ENCODE measurements at regions not wholly inside any gene's neighbourhood (a gene's known extent, or its start where the extent isn't known, plus 50 kb on each side); places are given as distances from the start of the nearest gene placed in this dataset.
A peak's percentile ranks its signal among the peaks of the same experiment; 100 is the strongest.

- no peaks in the 10 kb centered on the region for H3K36me3 ChIP-seq (ENCODE audit: insufficient read depth, low read length)
- intact Hi-C loops (cut with micrococcal nuclease), result no loop called here
- Mint-ChIP-seq H3K4me1 (peaks cover 0 to 13% (median 3%) of the 10 kb centered on the region in 4 donors), H3K9me3 (peaks cover 0 to 4% (median 0%) of the 10 kb centered on the region in 8 donors), H3K4me3 (no peak overlapping the region), H3K36me3 (no peaks in the 10 kb centered on the region), H3K27me3 (peaks cover 3 to 4% of the 10 kb centered on the region in 2 donors), H3K27ac (peak overlapping the region in 1 of 7 donors; percentile 30)
- no peak overlapping the region for H3K27ac ChIP-seq (ENCODE audit: low read depth, low read length)
- no peaks in the 10 kb centered on the region for H3K9me3 ChIP-seq (ENCODE audit: control insufficient read depth in 1 of 2, low read length in 2 of 2)
- CTCF ChIA-PET (ENCODE audit: partially characterized antibody), result no interaction called here
- POLR2A ChIA-PET (ENCODE audit: partially characterized antibody), result no interaction called here
- H3K4me1 ChIP-seq (ENCODE audit: insufficient read depth, low read length), result no peaks in the 10 kb centered on the region
- DNase-seq, result no peak
- H3K27me3 ChIP-seq (ENCODE audit: insufficient read depth, low read length), result no peaks in the 10 kb centered on the region
- H3K4me3 ChIP-seq (ENCODE audit: low read length in 2 of 2), result no peak overlapping the region
Measured at GRCh38 chr10:118840071-118840775, 85.5 kb upstream of the CACUL1 start.

- Mint-ChIP-seq H3K27me3 (peaks cover 3 to 4% of the 10 kb centered on the region in 2 donors), H3K36me3 (no peaks in the 10 kb centered on the region), H3K9me3 (peaks cover 0 to 4% (median 0%) of the 10 kb centered on the region in 8 donors)
Measured at GRCh38 chr10:118840776-118841468, 86.2 kb upstream of the CACUL1 start.

GRCh38 chr10:118841881-118842605 lies 87.3 kb upstream of the CACUL1 start:
- Mint-ChIP-seq H3K36me3 (no peaks in the 10 kb centered on the region), H3K9me3 (peaks cover 0 to 4% (median 0%) of the 10 kb centered on the region in 8 donors), H3K4me3 (no peak overlapping the region), H3K27ac (no peak overlapping the region), H3K4me1 (peaks cover 0 to 13% (median 3%) of the 10 kb centered on the region in 4 donors), H3K27me3 (peaks cover 3 to 4% of the 10 kb centered on the region in 2 donors)
- no peaks in the 10 kb centered on the region for H3K36me3 ChIP-seq (ENCODE audit: insufficient read depth, low read length)
- DNase-seq, result no peak
- no peaks in the 10 kb centered on the region for H3K9me3 ChIP-seq (ENCODE audit: control insufficient read depth in 1 of 2, low read length in 2 of 2)
- intact Hi-C loops (cut with micrococcal nuclease), result no loop called here
- H3K4me3 ChIP-seq (ENCODE audit: low read length in 2 of 2), result no peak overlapping the region
- H3K27me3 ChIP-seq (ENCODE audit: insufficient read depth, low read length), result no peaks in the 10 kb centered on the region
- H3K27ac ChIP-seq (ENCODE audit: low read depth, low read length), result no peak overlapping the region
- no peaks in the 10 kb centered on the region for H3K4me1 ChIP-seq (ENCODE audit: insufficient read depth, low read length)
- ChIA-PET CTCF (ENCODE audit: partially characterized antibody) (interaction anchor here (2.2 kb wide), 1 partner anchor 14 kb away, joined by 5 read pairs; no protein-coding TSS in a partner anchor), POLR2A (ENCODE audit: partially characterized antibody) (no interaction called here)

More at GRCh38 chr10:118840776-118841468, 86.2 kb upstream of the CACUL1 start:
- Histone ChIP-seq H3K27ac (ENCODE audit: low read depth, low read length) (no peak overlapping the region), H3K36me3 (ENCODE audit: insufficient read depth, low read length) (no peaks in the 10 kb centered on the region), H3K4me3 (ENCODE audit: low read length in 2 of 2) (no peak overlapping the region), H3K27me3 (ENCODE audit: insufficient read depth, low read length) (no peaks in the 10 kb centered on the region), H3K9me3 (ENCODE audit: control insufficient read depth in 1 of 2, low read length in 2 of 2) (no peaks in the 10 kb centered on the region), H3K4me1 (ENCODE audit: insufficient read depth, low read length) (no peaks in the 10 kb centered on the region)
- DNase-seq, result no peak
- intact Hi-C loops (cut with micrococcal nuclease), result no loop called here
- no peak overlapping the region for H3K4me3 Mint-ChIP-seq
- POLR2A ChIA-PET (ENCODE audit: partially characterized antibody), result no interaction called here
- CTCF ChIA-PET (ENCODE audit: partially characterized antibody), result no interaction called here
- H3K4me1 Mint-ChIP-seq, result peaks cover 0 to 13% (median 3%) of the 10 kb centered on the region in 4 donors
- H3K27ac Mint-ChIP-seq, result no peak overlapping the region

- Histone ChIP-seq H3K9me3 (ENCODE audit: control insufficient read depth in 1 of 2, low read length in 2 of 2) (no peaks in the 10 kb centered on the region), H3K36me3 (ENCODE audit: insufficient read depth, low read length) (no peaks in the 10 kb centered on the region), H3K27ac (ENCODE audit: low read depth, low read length) (no peak overlapping the region), H3K4me3 (ENCODE audit: low read length in 2 of 2) (no peak overlapping the region), H3K4me1 (ENCODE audit: insufficient read depth, low read length) (no peaks in the 10 kb centered on the region), H3K27me3 (ENCODE audit: insufficient read depth, low read length) (no peaks in the 10 kb centered on the region)
- POLR2A ChIA-PET (ENCODE audit: partially characterized antibody), result no interaction called here
- Mint-ChIP-seq H3K27me3 (peaks cover 3% of the 10 kb centered on the region in 2 donors), H3K36me3 (no peaks in the 10 kb centered on the region), H3K4me3 (no peak overlapping the region), H3K4me1 (peaks cover 0 to 13% (median 3%) of the 10 kb centered on the region in 4 donors), H3K9me3 (peaks cover 0 to 2% (median 0%) of the 10 kb centered on the region in 8 donors), H3K27ac (no peak overlapping the region)
- DNase-seq, result no peak
- intact Hi-C loops (cut with micrococcal nuclease), result no loop called here
- CTCF ChIA-PET (ENCODE audit: partially characterized antibody), result interaction anchor here (0.6 to 2.2 kb wide), 3 partner anchors 11 to 275 kb away, joined by 3 to 5 read pairs (median 5); no protein-coding TSS in a partner anchor
Measured at GRCh38 chr10:118842843-118843624, 88.3 kb upstream of the CACUL1 start.

- Mint-ChIP-seq H3K27me3 (peaks cover 3 to 7% of the 10 kb centered on the region in 2 donors), H3K4me1 (peaks cover 0 to 13% (median 3%) of the 10 kb centered on the region in 4 donors), H3K4me3 (no peak overlapping the region), H3K9me3 (no peaks in the 10 kb centered on the region), H3K36me3 (no peaks in the 10 kb centered on the region), H3K27ac (no peak overlapping the region)
- intact Hi-C loops (cut with micrococcal nuclease), result no loop called here
- Histone ChIP-seq H3K4me1 (ENCODE audit: insufficient read depth, low read length) (no peaks in the 10 kb centered on the region), H3K27ac (ENCODE audit: low read depth, low read length) (no peak overlapping the region), H3K9me3 (ENCODE audit: control insufficient read depth in 1 of 2, low read length in 2 of 2) (no peaks in the 10 kb centered on the region), H3K36me3 (ENCODE audit: insufficient read depth, low read length) (no peaks in the 10 kb centered on the region), H3K4me3 (ENCODE audit: low read length in 2 of 2) (no peak overlapping the region), H3K27me3 (ENCODE audit: insufficient read depth, low read length) (no peaks in the 10 kb centered on the region)
- no peak for DNase-seq
- ChIA-PET CTCF (ENCODE audit: partially characterized antibody) (interaction anchor here (1.4 to 2.2 kb wide), 2 partner anchors 10 to 16 kb away, joined by 5 read pairs; no protein-coding TSS in a partner anchor), POLR2A (ENCODE audit: partially characterized antibody) (no interaction called here)
Measured at GRCh38 chr10:118843647-118844265, 89.0 kb upstream of the CACUL1 start.

- Histone ChIP-seq H3K27ac (ENCODE audit: low read depth, low read length) (no peak overlapping the region), H3K4me3 (ENCODE audit: low read length in 2 of 2) (no peak overlapping the region), H3K27me3 (ENCODE audit: insufficient read depth, low read length) (no peaks in the 10 kb centered on the region), H3K9me3 (ENCODE audit: control insufficient read depth in 1 of 2, low read length in 2 of 2) (no peaks in the 10 kb centered on the region), H3K36me3 (ENCODE audit: insufficient read depth, low read length) (no peaks in the 10 kb centered on the region), H3K4me1 (ENCODE audit: insufficient read depth, low read length) (no peaks in the 10 kb centered on the region)
- Mint-ChIP-seq H3K36me3 (no peaks in the 10 kb centered on the region), H3K9me3 (no peaks in the 10 kb centered on the region), H3K27ac (no peak overlapping the region), H3K4me3 (no peak overlapping the region), H3K4me1 (peaks cover 0 to 5% (median 2%) of the 10 kb centered on the region in 4 donors), H3K27me3 (peaks cover 3 to 6% of the 10 kb centered on the region in 2 donors)
- ChIA-PET POLR2A (ENCODE audit: partially characterized antibody) (no interaction called here), CTCF (ENCODE audit: partially characterized antibody) (interaction anchor here (0.6 to 0.7 kb wide), 2 partner anchors 68 to 278 kb away, joined by 3 to 4 read pairs; no protein-coding TSS in a partner anchor)
- no peak for DNase-seq
- intact Hi-C loops (cut with micrococcal nuclease), result no loop called here
Measured at GRCh38 chr10:118844731-118845521, 90.2 kb upstream of the CACUL1 start.
